Spleen (tissue), 11 donors: ENCODE measurements at regions not wholly inside any gene's neighbourhood (a gene's known extent, or its start where the extent isn't known, plus 50 kb on each side); places are given as distances from the start of the nearest gene placed in this dataset.

ENCODE experiments used
- DNase-seq: peaks from one replicate; pipeline ENCODE4 v3.0.0-alpha.2; 2020
- H3K27ac ChIP-seq, 8 donors: fragments of 200-600 bp; sonication (generic) in 7 of 8; 1 replicate in 4 of 8; 2 replicates in 4 of 8; pipeline versions ENCODE4 v1.5.0 to v1.8.0; 2016 to 2021; ENCODE audit warnings: inconsistent platforms in 4 of 8, mild to moderate bottlenecking in 4 of 8, moderate library complexity in 1 of 8
- H3K27me3 ChIP-seq, 7 donors: fragments of 200-600 bp; sonication (generic) in 6 of 7; replicated peaks in 1 of 7; 1 replicate in 4 of 7; 2 replicates in 3 of 7; pipeline versions ENCODE4 v1.5.0 to v1.8.0; 2016 to 2021; ENCODE audit warnings: inconsistent platforms in 3 of 7, mild to moderate bottlenecking in 1 of 7
- H3K36me3 ChIP-seq, 6 donors: fragments of 200-600 bp; sonication (generic) in 5 of 6; 1 replicate in 4 of 6; 2 replicates in 2 of 6; pipeline versions ENCODE4 v1.5.0 to v1.8.0; 2016 to 2021; ENCODE audit warnings: inconsistent platforms in 2 of 6
- H3K4me1 ChIP-seq, 6 donors: fragments of 200-600 bp; sonication (generic) in 5 of 6; 1 replicate in 3 of 6; 2 replicates in 3 of 6; pipeline versions ENCODE4 v1.5.0 to v1.8.0; 2016 to 2021; ENCODE audit warnings: inconsistent platforms in 3 of 6
- H3K4me3 ChIP-seq, 8 donors: fragments of 200-600 bp; sonication (generic) in 7 of 8; 1 replicate in 4 of 8; 2 replicates in 4 of 8; pipeline versions ENCODE4 v1.5.0 to v1.8.0; 2016 to 2021; ENCODE audit warnings: inconsistent platforms in 4 of 8, mild to moderate bottlenecking in 4 of 8, moderate library complexity in 2 of 8
- H3K9me3 ChIP-seq, 8 donors: fragments of 200-600 bp; sonication (generic) in 7 of 8; 1 replicate in 4 of 8; 2 replicates in 4 of 8; pipeline versions ENCODE4 v1.5.0 to v1.8.0; 2016 to 2021; ENCODE audit warnings: inconsistent platforms in 4 of 8
- POLR2A ChIP-seq, 3 donors: fragments of 450-650 bp; IDR thresholded peaks; one replicate each; pipeline ENCODE4 v1.5.1; 2017; ENCODE audit warnings: antibody characterized with exemption in 3 of 3, mild to moderate bottlenecking in 1 of 3
- POLR2AphosphoS5 ChIP-seq, 3 donors: sonication (generic); formaldehyde crosslinking; IDR thresholded peaks; one replicate each; pipeline ENCODE4 v1.5.1; 2017; ENCODE audit warnings: antibody characterized with exemption in 3 of 3
- WGBS, 5 donors: extraction: QIAGEN DNeasy Blood & Tissue Kit in 3 of 5; methylation state at CpG; one replicate each; pipeline versions ENCODE4 v1.1.5 to v1.1.7; 2013 to 2018; 5-methylcytosine and 5-hydroxymethylcytosine counted together
- intact Hi-C: fragments of 100-400 bp; cut with DNase I; formaldehyde crosslinking; loops from one replicate; pipeline ENCODE4 v1.15.0; 2023; ENCODE audit warnings: low total_unique reads
- TF ChIP-seq, protein P1 (sequence below), 11 experiments: fragments of 200-600 bp in 7 of 11; fragments of 450-650 bp in 4 of 11; sonication (generic) in 4 of 11; IDR thresholded peaks in 8 of 11; conservative IDR thresholded peaks in 3 of 11; 1 replicate in 7 of 11; 2 replicates in 4 of 11; pipeline versions ENCODE4 v1.4.0 to v1.8.0; 2016 to 2021; ENCODE audit warnings: antibody characterized with exemption in 11 of 11, inconsistent platforms in 4 of 11, mild to moderate bottlenecking in 1 of 11
- donor health status: healthy with polysubstance abuse.
- donor health status: DM: no; HTN: no; CAD: no; lungs with moderate emphysema.
- donor health status: DM: no; HTN: no; CAD: no.
- donor health status: Bipolar disorder and iron deficiency.
- donor health status: healthy.
- donor health status: DM: no; HTN: no; CAD: no.
- donor health status: DM: yes; HTN: yes; CAD: no.

DNA sequence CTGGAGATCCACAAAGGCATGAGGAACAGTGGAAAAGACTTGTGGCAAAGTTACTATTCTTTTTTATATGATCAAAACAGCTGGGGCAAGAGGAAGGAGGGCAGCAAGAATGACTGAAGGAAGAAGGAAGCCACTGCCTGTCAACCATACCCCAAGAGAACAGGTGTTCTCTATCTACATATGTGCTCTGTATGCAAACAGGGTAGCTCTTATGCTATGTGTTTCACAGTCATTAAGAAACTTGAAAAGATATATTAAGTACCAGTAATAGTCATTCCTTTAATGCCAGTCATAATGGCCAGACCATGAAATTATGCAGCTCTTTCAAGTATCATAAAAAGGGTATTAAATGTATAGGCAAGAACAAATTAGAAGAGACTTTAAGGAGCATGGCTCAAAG is 363.9 kb downstream of the KLHL13 start:
- Histone ChIP-seq H3K27ac (no peak overlapping the region), H3K27me3 (no peaks in the 10 kb centered on the region), H3K36me3 (no peaks in the 10 kb centered on the region), H3K4me1 (no peaks in the 10 kb centered on the region), H3K9me3 (no peaks in the 10 kb centered on the region), H3K4me3 (no peak overlapping the region)
- no peak for TF ChIP-seq POLR2A (IDR thresholded peaks at IDR 0.05)
- TF ChIP-seq POLR2AphosphoS5 (IDR thresholded peaks at IDR 0.05), result no peak
- TF ChIP-seq, protein P1, sequence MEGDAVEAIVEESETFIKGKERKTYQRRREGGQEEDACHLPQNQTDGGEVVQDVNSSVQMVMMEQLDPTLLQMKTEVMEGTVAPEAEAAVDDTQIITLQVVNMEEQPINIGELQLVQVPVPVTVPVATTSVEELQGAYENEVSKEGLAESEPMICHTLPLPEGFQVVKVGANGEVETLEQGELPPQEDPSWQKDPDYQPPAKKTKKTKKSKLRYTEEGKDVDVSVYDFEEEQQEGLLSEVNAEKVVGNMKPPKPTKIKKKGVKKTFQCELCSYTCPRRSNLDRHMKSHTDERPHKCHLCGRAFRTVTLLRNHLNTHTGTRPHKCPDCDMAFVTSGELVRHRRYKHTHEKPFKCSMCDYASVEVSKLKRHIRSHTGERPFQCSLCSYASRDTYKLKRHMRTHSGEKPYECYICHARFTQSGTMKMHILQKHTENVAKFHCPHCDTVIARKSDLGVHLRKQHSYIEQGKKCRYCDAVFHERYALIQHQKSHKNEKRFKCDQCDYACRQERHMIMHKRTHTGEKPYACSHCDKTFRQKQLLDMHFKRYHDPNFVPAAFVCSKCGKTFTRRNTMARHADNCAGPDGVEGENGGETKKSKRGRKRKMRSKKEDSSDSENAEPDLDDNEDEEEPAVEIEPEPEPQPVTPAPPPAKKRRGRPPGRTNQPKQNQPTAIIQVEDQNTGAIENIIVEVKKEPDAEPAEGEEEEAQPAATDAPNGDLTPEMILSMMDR (IDR thresholded peaks at IDR 0.05 in 8 of 11, conservative IDR thresholded peaks at IDR 0.05 in 3 of 11), result no peak
- DNase-seq, result no peak
- intact Hi-C loops, result no loop called here

- no peak for TF ChIP-seq POLR2AphosphoS5 (IDR thresholded peaks at IDR 0.05)
- no peak for TF ChIP-seq POLR2A (IDR thresholded peaks at IDR 0.05)
- TF ChIP-seq, protein P1 (IDR thresholded peaks at IDR 0.05 in 8 of 11, conservative IDR thresholded peaks at IDR 0.05 in 3 of 11), result no peak
Observed at GRCh38 chrX:117751155-117751554, 365.5 kb downstream of the KLHL13 start.

GRCh38 chrX:117744958-117745357 is 371.7 kb downstream of the KLHL13 start:
- H3K27ac ChIP-seq, result no peak overlapping the region
- no peak overlapping the region for H3K4me3 ChIP-seq
- H3K4me1 ChIP-seq, result no peaks in the 10 kb centered on the region
- H3K27me3 ChIP-seq, result no peaks in the 10 kb centered on the region
- intact Hi-C loops, result no loop called here
- no peaks in the 10 kb centered on the region for H3K36me3 ChIP-seq
- no peak for DNase-seq
- TF ChIP-seq, protein P1 (IDR thresholded peaks at IDR 0.05 in 8 of 11, conservative IDR thresholded peaks at IDR 0.05 in 3 of 11), result no peak
- TF ChIP-seq POLR2A (IDR thresholded peaks at IDR 0.05) (no peak), POLR2AphosphoS5 (IDR thresholded peaks at IDR 0.05) (no peak)
- peaks cover 0 to 16% (median 7%) of the 10 kb centered on the region in 8 donors for H3K9me3 ChIP-seq

More at GRCh38 chrX:117751155-117751554, 365.5 kb downstream of the KLHL13 start:
- Histone ChIP-seq H3K36me3 (no peaks in the 10 kb centered on the region), H3K27me3 (no peaks in the 10 kb centered on the region), H3K9me3 (no peaks in the 10 kb centered on the region), H3K4me3 (no peak overlapping the region), H3K27ac (no peak overlapping the region), H3K4me1 (no peaks in the 10 kb centered on the region)
- intact Hi-C loops, result no loop called here
- 69 to 88% (median 71%) methylated on average over 2 of the region's 2 CpGs for WGBS, 5 donors
- DNase-seq, result no peak

DNA sequence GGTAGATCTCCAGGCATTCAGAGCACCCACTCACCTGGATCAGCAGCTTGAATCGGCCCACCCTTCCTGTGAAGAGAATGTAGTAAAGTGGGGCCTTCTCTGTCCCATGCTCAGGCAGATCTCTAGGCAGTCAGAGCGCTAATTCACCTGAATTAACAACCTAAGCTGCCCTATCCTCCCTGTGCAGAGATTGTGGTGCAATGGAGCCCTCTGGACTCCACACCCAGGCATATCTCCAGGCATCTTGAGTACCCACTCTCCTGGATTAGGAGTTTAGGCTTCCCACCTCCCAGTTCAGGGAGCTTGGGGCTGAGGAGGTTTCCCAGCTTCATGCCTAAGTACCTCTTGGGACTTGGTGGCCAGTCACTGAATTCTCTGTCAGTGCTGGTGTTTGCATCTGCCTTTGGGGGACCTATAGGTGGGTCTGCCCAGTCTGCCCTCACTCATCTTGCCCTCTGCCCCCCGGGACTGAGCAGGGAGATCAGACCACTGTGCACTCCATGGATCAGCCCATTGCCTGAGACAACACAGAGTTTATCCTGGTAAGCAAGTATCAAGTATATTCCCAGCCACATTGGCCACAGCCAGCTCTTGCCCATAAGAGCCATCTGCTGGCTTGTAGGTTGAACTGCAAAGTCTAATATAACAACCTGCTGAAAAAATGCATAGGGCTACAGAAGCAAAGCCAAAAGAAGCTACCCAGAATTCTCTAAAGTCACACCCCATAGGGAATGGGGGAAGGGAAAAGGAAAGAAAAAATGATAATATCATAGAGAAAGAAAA is 372.9 kb downstream of the KLHL13 start:
- no peaks in the 10 kb centered on the region for H3K36me3 ChIP-seq
- DNase-seq, result no peak
- no peaks in the 10 kb centered on the region for H3K27me3 ChIP-seq
- no peaks in the 10 kb centered on the region for H3K4me1 ChIP-seq
- TF ChIP-seq POLR2AphosphoS5 (IDR thresholded peaks at IDR 0.05), result no peak
- TF ChIP-seq, protein P1 (IDR thresholded peaks at IDR 0.05 in 8 of 11, conservative IDR thresholded peaks at IDR 0.05 in 3 of 11), result no peak
- no peak overlapping the region for H3K27ac ChIP-seq
- intact Hi-C loops, result no loop called here
- no peak overlapping the region for H3K4me3 ChIP-seq
- 58 to 88% (median 68%) methylated on average over 2 to 3 of the region's 3 CpGs; no CpG with 5 or more reads in 1 of the 5 donors for WGBS, 5 donors
- peaks cover 0 to 16% (median 7%) of the 10 kb centered on the region in 8 donors for H3K9me3 ChIP-seq
